GM12874 (cell line): ENCODE measurements at regions not wholly inside any gene's neighbourhood (a gene's known extent, or its start where the extent isn't known, plus 50 kb on each side); places are given as distances from the start of the nearest gene placed in this dataset.

Source experiments
- TF ChIP-seq, protein P1 (sequence below): IDR thresholded peaks from 2 replicates; pipeline ENCODE4 v1.5.1; 2011; ENCODE audit warnings: low read depth, mild to moderate bottlenecking, control low read depth, low read length, moderate library complexity; ENCODE audit not compliant: insufficient read depth

DNA sequence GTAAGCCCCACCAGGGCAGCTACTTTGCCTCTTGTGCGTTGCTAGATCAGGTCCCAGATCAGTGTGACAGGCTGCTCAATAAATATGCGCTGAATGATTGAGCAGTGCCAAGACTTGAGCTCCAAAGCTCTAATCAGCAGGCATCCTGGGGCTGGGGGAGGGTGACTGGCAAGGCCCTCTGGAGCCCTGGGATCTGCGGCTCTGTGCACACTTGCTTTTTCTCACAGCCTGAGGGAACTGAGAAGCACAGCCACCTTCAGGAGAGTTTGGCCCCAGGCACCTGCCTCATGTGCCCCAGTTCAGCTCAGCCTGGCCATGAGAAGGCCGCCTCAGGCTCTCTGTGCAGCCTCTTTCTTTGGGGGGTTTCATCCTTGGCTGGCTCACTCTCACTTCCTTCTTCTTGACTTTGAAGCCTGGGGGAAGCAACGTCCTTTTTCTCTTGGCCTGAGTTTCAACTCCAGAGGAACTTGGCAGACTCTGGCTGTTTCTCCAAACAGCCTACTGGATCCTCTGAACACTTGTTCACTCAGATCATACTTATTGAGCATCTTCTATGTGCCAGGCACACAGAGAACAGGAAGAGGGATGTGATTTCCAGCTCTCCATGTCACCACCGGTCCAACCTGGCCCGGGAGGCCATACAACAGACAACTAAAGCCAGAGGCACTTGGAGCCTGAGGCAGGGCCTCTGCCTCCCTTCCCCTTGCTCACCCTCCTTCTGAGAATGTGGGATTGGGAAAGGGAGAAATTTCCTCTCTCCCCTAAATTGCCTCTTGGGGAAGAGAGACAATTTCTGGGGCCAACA lies 114.0 kb downstream of the VEGFA start:
- TF ChIP-seq, protein P1, sequence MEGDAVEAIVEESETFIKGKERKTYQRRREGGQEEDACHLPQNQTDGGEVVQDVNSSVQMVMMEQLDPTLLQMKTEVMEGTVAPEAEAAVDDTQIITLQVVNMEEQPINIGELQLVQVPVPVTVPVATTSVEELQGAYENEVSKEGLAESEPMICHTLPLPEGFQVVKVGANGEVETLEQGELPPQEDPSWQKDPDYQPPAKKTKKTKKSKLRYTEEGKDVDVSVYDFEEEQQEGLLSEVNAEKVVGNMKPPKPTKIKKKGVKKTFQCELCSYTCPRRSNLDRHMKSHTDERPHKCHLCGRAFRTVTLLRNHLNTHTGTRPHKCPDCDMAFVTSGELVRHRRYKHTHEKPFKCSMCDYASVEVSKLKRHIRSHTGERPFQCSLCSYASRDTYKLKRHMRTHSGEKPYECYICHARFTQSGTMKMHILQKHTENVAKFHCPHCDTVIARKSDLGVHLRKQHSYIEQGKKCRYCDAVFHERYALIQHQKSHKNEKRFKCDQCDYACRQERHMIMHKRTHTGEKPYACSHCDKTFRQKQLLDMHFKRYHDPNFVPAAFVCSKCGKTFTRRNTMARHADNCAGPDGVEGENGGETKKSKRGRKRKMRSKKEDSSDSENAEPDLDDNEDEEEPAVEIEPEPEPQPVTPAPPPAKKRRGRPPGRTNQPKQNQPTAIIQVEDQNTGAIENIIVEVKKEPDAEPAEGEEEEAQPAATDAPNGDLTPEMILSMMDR, result no peak

DNA sequence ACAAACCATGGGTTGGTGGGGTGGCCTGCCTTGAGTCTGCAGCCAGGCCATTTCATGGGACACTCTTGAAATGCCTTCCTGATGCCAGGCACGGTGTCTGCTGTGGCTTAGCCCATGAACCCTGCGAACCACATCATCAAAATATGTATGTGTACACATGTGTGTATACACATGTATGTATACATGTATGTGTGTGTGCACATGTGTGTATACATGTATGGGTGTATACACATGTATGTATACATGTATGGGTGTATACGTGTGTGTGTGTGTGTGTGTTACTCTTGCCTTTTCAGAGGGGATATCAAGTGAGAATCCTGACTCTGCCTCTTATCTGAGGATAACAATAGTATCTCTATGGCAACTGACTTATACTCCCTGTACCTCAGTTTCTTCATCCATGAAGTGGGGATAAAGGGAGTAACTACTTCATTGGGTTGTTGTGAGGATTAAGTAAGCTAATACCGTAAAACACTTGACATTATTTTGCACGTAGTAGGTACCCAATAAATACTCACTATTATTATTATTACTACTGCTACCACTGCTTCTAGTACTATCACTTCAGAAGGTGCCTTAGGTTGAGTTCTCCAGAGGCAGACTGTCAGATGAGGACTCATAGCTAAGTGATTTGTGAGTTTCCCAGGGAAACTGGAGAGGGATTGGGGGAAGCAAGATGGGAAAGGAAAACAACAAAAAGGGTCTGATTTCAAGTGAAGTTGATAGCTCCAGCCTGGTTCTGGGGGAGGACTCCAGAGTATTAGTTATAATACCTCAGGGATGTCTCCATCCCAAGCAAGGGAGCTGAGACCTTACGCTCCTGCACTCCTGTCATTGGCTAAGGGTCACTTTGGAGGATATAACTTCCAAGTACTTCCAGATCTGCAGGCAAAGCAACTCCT lies 110.5 kb downstream of the VEGFA start:
- TF ChIP-seq, protein P1, result no peak

DNA sequence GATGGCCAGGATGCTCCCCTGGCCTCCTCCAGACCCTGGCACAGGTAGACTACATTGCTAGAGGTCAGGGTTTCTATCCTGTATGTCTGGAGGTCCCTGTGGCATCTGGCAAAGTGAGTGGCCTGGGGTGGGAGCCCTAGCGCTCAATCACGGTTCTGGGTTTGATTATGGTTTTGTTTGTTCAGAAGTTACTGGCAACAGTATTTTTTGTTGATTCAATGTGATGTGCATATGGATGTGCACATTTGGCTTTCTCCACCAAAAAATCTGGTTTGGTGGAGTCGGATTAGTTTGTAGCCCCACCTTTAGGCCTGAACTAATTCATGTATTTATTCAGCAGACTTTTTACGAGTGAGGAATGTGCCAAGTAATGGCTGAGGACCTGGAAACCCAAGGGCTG lies 109.7 kb downstream of the VEGFA start:
- TF ChIP-seq, protein P1, result no peak

DNA sequence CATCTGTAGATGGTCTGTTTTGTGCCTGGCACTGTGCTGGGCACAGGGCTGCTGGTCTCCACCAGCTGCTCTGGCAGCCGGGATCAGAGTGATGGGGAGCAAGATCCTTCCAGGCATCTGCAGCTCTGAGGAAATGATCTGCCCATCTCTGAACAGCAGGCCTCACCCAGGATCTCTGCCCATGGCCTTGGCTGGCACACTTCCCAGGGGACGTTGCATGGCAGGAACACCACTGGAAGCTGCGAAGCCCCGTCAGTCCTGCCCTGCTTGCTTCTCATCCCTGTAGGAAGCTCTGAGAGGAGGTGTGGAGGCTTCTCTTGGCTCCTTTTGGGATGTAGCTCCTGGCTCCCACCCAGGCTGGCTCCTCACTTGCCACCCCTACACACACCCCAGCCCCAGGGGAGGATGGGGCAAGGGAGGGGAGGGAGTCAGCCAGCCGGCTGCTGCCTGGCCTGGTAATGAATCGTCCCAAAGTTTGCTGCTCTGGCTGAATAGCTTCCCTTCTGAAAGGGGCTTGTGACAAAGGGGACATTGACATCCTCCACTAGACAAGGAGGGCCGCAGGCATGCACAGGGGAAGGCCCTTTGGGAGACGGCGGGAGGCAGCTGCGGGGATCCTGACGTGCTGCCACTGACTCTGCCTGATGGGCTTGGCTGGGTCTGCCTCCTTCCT lies 108.9 kb downstream of the VEGFA start:
- TF ChIP-seq, protein P1, result no peak

DNA sequence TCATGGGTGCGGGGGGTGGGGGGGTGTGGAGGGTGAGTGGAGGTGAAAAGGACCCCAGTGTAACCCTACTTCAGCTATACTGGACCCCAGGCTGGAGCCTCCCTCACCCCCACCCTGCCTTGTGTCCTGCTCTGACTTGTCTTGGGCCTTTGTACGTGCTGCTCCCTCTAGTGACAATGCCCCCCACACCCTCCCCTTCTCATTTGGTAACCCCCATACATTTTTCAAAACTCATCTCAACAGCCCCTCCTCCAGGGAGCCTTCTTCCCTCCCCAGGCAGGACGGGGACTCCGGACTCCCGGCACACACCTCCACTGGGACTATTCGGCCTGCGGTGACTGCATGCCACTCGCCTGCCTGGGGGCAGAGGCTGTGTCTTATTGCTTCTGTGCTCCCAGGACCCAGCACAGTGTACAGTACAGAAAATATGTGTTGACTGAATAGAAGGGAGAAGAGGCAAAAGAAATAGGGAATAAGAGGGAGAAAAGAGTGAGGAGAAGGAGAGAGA lies 108.2 kb downstream of the VEGFA start:
- TF ChIP-seq, protein P1, result no peak

DNA sequence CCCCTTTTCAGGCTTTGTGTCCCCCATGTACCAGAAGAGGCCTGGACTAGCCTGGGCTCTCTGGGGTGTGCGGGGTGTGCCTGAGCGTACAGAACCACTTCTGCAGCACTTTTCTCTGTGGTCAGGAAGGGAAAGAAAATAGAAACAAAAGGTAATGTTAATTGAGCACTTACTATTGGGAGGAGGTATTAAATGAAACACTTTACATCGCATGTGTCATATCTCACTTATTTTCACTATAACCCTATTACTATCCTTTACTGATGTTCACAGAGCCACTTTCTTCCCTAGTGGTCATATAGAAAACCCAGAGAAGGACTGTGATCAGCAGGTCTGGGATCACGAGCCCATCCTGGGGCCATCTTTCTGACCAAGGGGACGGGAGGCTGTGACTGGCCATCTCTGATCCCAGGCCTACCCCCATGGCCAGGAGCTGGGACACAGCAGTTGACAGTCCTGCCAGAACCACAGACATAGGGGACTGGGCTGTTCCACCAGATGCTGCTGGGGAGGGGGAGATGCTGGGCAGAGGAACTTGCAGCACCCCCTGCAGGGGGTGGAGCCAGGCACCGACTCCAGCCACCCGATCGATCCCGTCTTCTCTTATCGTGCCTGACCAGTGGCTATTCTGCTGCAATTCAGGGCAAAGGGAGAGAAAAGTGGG lies 107.6 kb downstream of the VEGFA start:
- TF ChIP-seq, protein P1, result no peak
